GM12878 (cell line): ENCODE measurements at regions not wholly inside any gene's neighbourhood (a gene's known extent, or its start where the extent isn't known, plus 50 kb on each side); places are given as distances from the start of the nearest gene placed in this dataset.

Experiments
- ATAC-seq: fragments of 200-7000 bp; cut with Tn5 transposase; 3 replicates; pipeline ENCODE4 v1.9.1; 2020; ENCODE audit warnings: mild to moderate bottlenecking, moderate library complexity
- BruUV-seq: library from RNA; stranded (reverse); fragments of 400-500 nt; replicated peaks from 2 replicates; lab custom pipeline; 2021; lab: Mats Ljungman, UMichigan
- CTCF ChIA-PET: fragments of 300-600 bp; sonication (Branson Sonifier 250); formaldehyde crosslinking; extraction: SDS; loops from one replicate; lab custom pipeline; 2021; ENCODE audit warnings: inconsistent platforms; lab: Yijun Ruan, JAX
- POLR2A ChIA-PET: fragments of 350-600 bp; formaldehyde crosslinking; extraction: SDS; loops from one replicate; lab custom pipeline; 2021; ENCODE audit warnings: inconsistent platforms; lab: Charles Lee
- RAD21 ChIA-PET: fragments of 300-600 bp; sonication (Branson Sonifier 250); formaldehyde crosslinking; loops from one replicate; lab custom pipeline; 2023; ENCODE audit warnings: antibody characterized with exemption; ENCODE audit not compliant: unreplicated experiment; lab: Charles Lee
- SMC1A ChIA-PET: fragments of 300-600 bp; sonication (Branson Sonifier 250); formaldehyde crosslinking; loops from one replicate; lab custom pipeline; 2023; ENCODE audit not compliant: unreplicated experiment, uncharacterized antibody; lab: Charles Lee
- DNase-seq: peaks from one replicate; pipeline ENCODE4 v3.0.0-alpha.2; 2011; ENCODE audit warnings: low read depth, low spot score
- FAIRE-seq: peaks from 3 replicates; lab custom pipeline; 2011; peaks lifted over from hg19 to GRCh38; lab: Jason Lieb, UNC
- H2AFZ ChIP-seq: 2 replicates; pipeline ENCODE4 v1.6.0; 2011; ENCODE audit warnings: low read depth, low read length, control low read depth; ENCODE audit not compliant: control insufficient read depth
- H3K27ac ChIP-seq: 2 replicates; pipeline ENCODE4 v1.5.1; 2011; ENCODE audit warnings: control low read depth; ENCODE audit not compliant: control insufficient read depth, insufficient read depth
- H3K27me3 ChIP-seq, 2 experiments: replicated peaks in 1 of 2; 2 replicates each; pipeline versions ENCODE4 v1.6.0 to v1.6.1; 2011; ENCODE audit warnings: low read length in 1 of 2; ENCODE audit not compliant: control insufficient read depth in 2 of 2, insufficient read depth in 2 of 2
- H3K36me3 ChIP-seq, 2 experiments: 2 replicates each; pipeline ENCODE4 v1.5.1; 2011; ENCODE audit warnings: low read length in 1 of 2; ENCODE audit not compliant: control insufficient read depth in 2 of 2, insufficient read depth in 2 of 2
- H3K4me1 ChIP-seq: 2 replicates; pipeline ENCODE4 v1.6.1; 2011; ENCODE audit warnings: mild to moderate bottlenecking, low read length, moderate library complexity, mixed read lengths; ENCODE audit not compliant: control insufficient read depth, insufficient read depth
- H3K4me2 ChIP-seq: 2 replicates; pipeline ENCODE4 v1.6.0; 2011; ENCODE audit warnings: control low read depth; ENCODE audit not compliant: control insufficient read depth, insufficient read depth
- H3K4me3 ChIP-seq: fragments of 200-600 bp; sonication (generic); 2 replicates; pipeline ENCODE4 v1.5.1; 2016
- H3K79me2 ChIP-seq: 2 replicates; pipeline ENCODE4 v1.6.0; 2011; ENCODE audit warnings: low read length; ENCODE audit not compliant: control insufficient read depth, insufficient read depth
- H3K9ac ChIP-seq: 2 replicates; pipeline ENCODE4 v1.8.0; 2011; ENCODE audit warnings: low read length, control low read depth, mixed read lengths; ENCODE audit not compliant: control insufficient read depth, insufficient read depth
- H3K9me3 ChIP-seq: replicated peaks from 3 replicates; pipeline ENCODE4 v1.5.1; 2011; ENCODE audit warnings: mild to moderate bottlenecking, low read length; ENCODE audit not compliant: control insufficient read depth, insufficient read depth
- H4K20me1 ChIP-seq: 2 replicates; pipeline ENCODE4 v1.6.0; 2011; ENCODE audit not compliant: control insufficient read depth, insufficient read depth
- CEBPZ ChIP-seq: fragments of 150-350 bp; IDR thresholded peaks from 2 replicates; pipeline ENCODE4 v1.6.1; 2016; ENCODE audit warnings: low read depth, low read length
- NFXL1 ChIP-seq: fragments of 450-650 bp; IDR thresholded peaks from 2 replicates; pipeline ENCODE4 v1.6.1; 2017; ENCODE audit warnings: antibody characterized with exemption, mild to moderate bottlenecking, borderline replicate concordance
- POU2F2 ChIP-seq: IDR thresholded peaks from 3 replicates; pipeline ENCODE4 v1.6.1; 2011; ENCODE audit warnings: low read depth, mild to moderate bottlenecking, low read length, borderline replicate concordance
- RELA ChIP-seq: fragments of 450-650 bp; IDR thresholded peaks from 2 replicates; pipeline ENCODE4 v1.8.0; 2014; ENCODE audit warnings: borderline replicate concordance; ENCODE audit not compliant: partially characterized antibody
- TAF1 ChIP-seq: IDR thresholded peaks from 2 replicates; pipeline ENCODE4 v1.6.1; 2011; ENCODE audit warnings: mild to moderate bottlenecking, low read depth, low read length, borderline replicate concordance
- WGBS: methylation state at CpG from one replicate; pipeline ENCODE4 v1.1.6; 2016; ENCODE audit warnings: low lambda C conversion rate; ENCODE audit not compliant: insufficient replicate concordance, insufficient coverage; ENCODE audit errors: missing lambda C conversion rate; 5-methylcytosine and 5-hydroxymethylcytosine counted together
- in situ Hi-C: fragments of 300-500 bp; cut with MboI; formaldehyde crosslinking; loops from 9 replicates; pipeline ENCODE4 v1.14.3; 2018; ENCODE audit warnings: mixed read lengths
- intact Hi-C: fragments of 100-400 bp; cut with micrococcal nuclease; formaldehyde crosslinking; loops from one replicate; pipeline ENCODE4 v1.14.2; 2022; ENCODE audit not compliant: unreplicated experiment

DNA sequence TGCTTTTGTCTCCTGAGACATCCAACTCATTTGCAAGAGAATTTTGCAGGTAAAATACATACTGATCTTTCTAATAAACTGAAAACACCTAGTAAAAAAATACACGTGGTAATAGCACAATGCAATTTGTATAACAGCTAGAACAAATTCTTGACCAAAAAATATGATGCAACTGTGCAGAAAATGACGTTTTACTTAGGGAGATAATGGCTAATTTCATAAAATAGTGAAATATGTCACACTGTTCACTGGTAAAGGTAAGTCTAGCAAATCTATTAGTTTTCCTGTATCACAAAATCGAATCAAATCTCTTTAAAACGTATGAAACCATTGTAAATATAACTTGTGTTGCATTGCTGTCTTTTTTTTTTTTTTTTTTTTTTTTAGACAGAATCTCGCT is 130.0 kb downstream of the VPREB1 start:
- DNase-seq: no peak
- 10% methylated on average over 4 of the region's 5 CpGs for WGBS
- no peaks in the 10 kb centered on the region for H3K79me2 ChIP-seq
- ATAC-seq: no peak
- no peaks in the 10 kb centered on the region for H4K20me1 ChIP-seq
- peaks cover 4% of the 10 kb centered on the region; the same call in 1 of the 2 replicates for H3K4me1 ChIP-seq
- ChIA-PET CTCF (no interaction called here), RAD21 (no interaction called here), SMC1A (no interaction called here), POLR2A (no interaction called here)
- no peak overlapping the region for H3K9ac ChIP-seq
- no peaks in the 10 kb centered on the region for H3K9me3 ChIP-seq
- no peak overlapping the region for H2AFZ ChIP-seq
- no peak overlapping the region for H3K27ac ChIP-seq
- intact Hi-C loops: no loop called here
- in situ Hi-C loops: no loop called here
- no peaks in the 10 kb centered on the region for H3K27me3 ChIP-seq
- no peak for FAIRE-seq
- TF ChIP-seq CEBPZ (no peak), NFXL1 (no peak), TAF1 (no peak), POU2F2 (no peak), RELA (no peak)
- no peak overlapping the region for H3K4me2 ChIP-seq
- H3K36me3 ChIP-seq: no peaks in the 10 kb centered on the region
- H3K4me3 ChIP-seq: no peak overlapping the region
- BruUV-seq: no TSS peak
